H9 (cell line): ENCODE measurements at regions not wholly inside any gene's neighbourhood (a gene's known extent, or its start where the extent isn't known, plus 50 kb on each side); places are given as distances from the start of the nearest gene placed in this dataset.

ENCODE experiments used
- DNase-seq: peaks from one replicate; pipeline ENCODE4 v3.0.0-alpha.2; 2017
- H2AFZ ChIP-seq: one replicate; pipeline ENCODE4 v1.6.1; 2013; ENCODE audit warnings: mild to moderate bottlenecking, low read length, control low read depth, moderate library complexity
- H2AK5ac ChIP-seq: 2 replicates; pipeline ENCODE4 v1.6.1; 2013; ENCODE audit warnings: low read length, control low read depth, mixed read lengths; ENCODE audit not compliant: insufficient read length
- H2BK120ac ChIP-seq: one replicate; pipeline ENCODE4 v1.6.1; 2013; ENCODE audit warnings: low read depth, mild to moderate bottlenecking, low read length, control low read depth, inconsistent platforms; ENCODE audit not compliant: poor library complexity, severe bottlenecking
- H2BK12ac ChIP-seq: 2 replicates; pipeline ENCODE4 v1.6.1; 2013; ENCODE audit warnings: low read length, control low read depth, mixed read lengths, low read depth; ENCODE audit not compliant: insufficient read length
- H2BK15ac ChIP-seq: 2 replicates; pipeline ENCODE4 v1.6.1; 2013; ENCODE audit warnings: low read depth, low read length, control low read depth
- H2BK20ac ChIP-seq: one replicate; pipeline ENCODE4 v1.6.1; 2013; ENCODE audit warnings: low read depth, mild to moderate bottlenecking, low read length, control low read depth, inconsistent platforms; ENCODE audit not compliant: poor library complexity, severe bottlenecking
- H2BK5ac ChIP-seq: 2 replicates; pipeline ENCODE4 v1.6.1; 2013; ENCODE audit warnings: low read length, control low read depth, mixed read lengths; ENCODE audit not compliant: insufficient read length
- H3K14ac ChIP-seq: 2 replicates; pipeline ENCODE4 v1.6.1; 2013; ENCODE audit warnings: low read length, control low read depth; ENCODE audit not compliant: insufficient read depth
- H3K18ac ChIP-seq: 2 replicates; pipeline ENCODE4 v1.6.1; 2013; ENCODE audit warnings: low read depth, mild to moderate bottlenecking, mixed read lengths, low read length, control low read depth; ENCODE audit not compliant: insufficient read length
- H3K23ac ChIP-seq: 2 replicates; pipeline ENCODE4 v1.6.1; 2013; ENCODE audit warnings: low read length, control low read depth, mixed read lengths, low read depth; ENCODE audit not compliant: insufficient read length
- H3K23me2 ChIP-seq: 2 replicates; pipeline ENCODE4 v1.6.1; 2013; ENCODE audit warnings: low read depth, mild to moderate bottlenecking, mixed read lengths, low read length, control low read depth; ENCODE audit not compliant: insufficient read length, poor library complexity, severe bottlenecking
- H3K27ac ChIP-seq: 2 replicates; pipeline ENCODE4 v1.5.1; 2013; ENCODE audit warnings: low read length, control low read depth, mixed read lengths, low read depth; ENCODE audit not compliant: insufficient read length
- H3K27me3 ChIP-seq: 2 replicates; pipeline ENCODE4 v1.6.1; 2013; ENCODE audit warnings: low read length, control low read depth, inconsistent platforms; ENCODE audit not compliant: insufficient read depth
- H3K4ac ChIP-seq: 2 replicates; pipeline ENCODE4 v1.6.1; 2013; ENCODE audit warnings: low read depth, mild to moderate bottlenecking, control low read depth, inconsistent platforms, low read length, moderate library complexity
- H3K4me1 ChIP-seq: 2 replicates; pipeline ENCODE4 v1.6.1; 2013; ENCODE audit warnings: low read length, control low read depth, inconsistent platforms; ENCODE audit not compliant: insufficient read depth
- H3K4me2 ChIP-seq: 2 replicates; pipeline ENCODE4 v1.6.1; 2013; ENCODE audit warnings: low read length, control low read depth, mixed read lengths; ENCODE audit not compliant: insufficient read length, insufficient read depth
- H3K56ac ChIP-seq: 2 replicates; pipeline ENCODE4 v1.6.1; 2013; ENCODE audit warnings: low read depth, mild to moderate bottlenecking, mixed read lengths, low read length, control low read depth; ENCODE audit not compliant: insufficient read length
- H3K79me1 ChIP-seq: 2 replicates; pipeline ENCODE4 v1.6.1; 2013; ENCODE audit warnings: low read depth, mild to moderate bottlenecking, moderate library complexity, low read length, control low read depth, inconsistent platforms; ENCODE audit not compliant: insufficient read depth, poor library complexity, severe bottlenecking
- H3K79me2 ChIP-seq: 2 replicates; pipeline ENCODE4 v1.6.1; 2013; ENCODE audit warnings: low read length, control low read depth, inconsistent platforms; ENCODE audit not compliant: insufficient read depth
- H3K9ac ChIP-seq: 2 replicates; pipeline ENCODE4 v1.6.1; 2013; ENCODE audit warnings: low read length, control low read depth, mixed read lengths; ENCODE audit not compliant: insufficient read length; ENCODE audit errors: extremely low read depth
- H3K9me3 ChIP-seq: one replicate; pipeline ENCODE4 v1.6.1; 2013; ENCODE audit warnings: low read depth, low read length, inconsistent platforms; ENCODE audit not compliant: control insufficient read depth
- H3T11ph ChIP-seq: one replicate; pipeline ENCODE4 v1.6.1; 2013; ENCODE audit warnings: mild to moderate bottlenecking, low read length, control low read depth, inconsistent platforms
- H4K20me1 ChIP-seq: one replicate; pipeline ENCODE4 v1.6.1; 2013; ENCODE audit not compliant: control insufficient read depth, insufficient read length, insufficient read depth
- H4K5ac ChIP-seq: 2 replicates; pipeline ENCODE4 v1.6.1; 2013; ENCODE audit warnings: low read depth, mild to moderate bottlenecking, mixed read lengths, low read length, control low read depth; ENCODE audit not compliant: insufficient read length
- H4K8ac ChIP-seq: replicated peaks from 2 replicates; pipeline ENCODE4 v1.6.1; 2013; ENCODE audit warnings: low read length, control low read depth, mixed read lengths, low read depth; ENCODE audit not compliant: insufficient read length
- H4K91ac ChIP-seq: 2 replicates; pipeline ENCODE4 v1.6.1; 2013; ENCODE audit warnings: low read depth, mild to moderate bottlenecking, moderate library complexity, mixed read lengths, low read length, control low read depth; ENCODE audit not compliant: insufficient read length
- H3K27ac Mint-ChIP-seq, 3 experiments: 2 replicates in 2 of 3; 3 replicates in 1 of 3; pipeline ENCODE4 v1.8.0; 2020 to 2021; ENCODE audit warnings: mixed read lengths in 3 of 3, mild to moderate bottlenecking in 1 of 3, moderate library complexity in 1 of 3
- H3K27me3 Mint-ChIP-seq: 2 replicates; pipeline ENCODE4 v1.8.0; 2021; ENCODE audit warnings: low read depth, mild to moderate bottlenecking, moderate library complexity, mixed read lengths
- H3K36me3 Mint-ChIP-seq, 3 experiments: 2 replicates in 2 of 3; 3 replicates in 1 of 3; pipeline ENCODE4 v1.8.0; 2020 to 2021; ENCODE audit warnings: low read depth in 3 of 3, mixed read lengths in 3 of 3; ENCODE audit not compliant: insufficient read depth in 1 of 3
- H3K4me1 Mint-ChIP-seq, 2 experiments: 2 replicates each; pipeline ENCODE4 v1.8.0; 2020; ENCODE audit warnings: mixed read lengths in 2 of 2
- H3K4me3 Mint-ChIP-seq, 2 experiments: 2 replicates in 1 of 2; 3 replicates in 1 of 2; pipeline ENCODE4 v1.8.0; 2020 to 2021; ENCODE audit warnings: mild to moderate bottlenecking in 2 of 2, mixed read lengths in 2 of 2, moderate library complexity in 1 of 2
- H3K9me3 Mint-ChIP-seq, 2 experiments: 2 replicates in 1 of 2; 3 replicates in 1 of 2; pipeline ENCODE4 v1.8.0; 2020; ENCODE audit warnings: mild to moderate bottlenecking in 2 of 2, mixed read lengths in 2 of 2, moderate library complexity in 1 of 2
- CTCF ChIP-seq: fragments of 200-600 bp; sonication (generic); conservative IDR thresholded peaks from 3 replicates; pipeline ENCODE4 v1.8.0; 2021; ENCODE audit warnings: antibody characterized with exemption, mild to moderate bottlenecking
- WGBS: extraction: QIAGEN DNeasy Blood & Tissue Kit; methylation state at CpG from one replicate; pipeline ENCODE4 v1.1.7; 2013; ENCODE audit warnings: missing lambda C conversion rate, low lambda C conversion rate, mixed read lengths; ENCODE audit not compliant: insufficient read length; ENCODE audit errors: extremely low coverage; 5-methylcytosine and 5-hydroxymethylcytosine counted together

GRCh38 chr16:66229651-66230050 lies 136.8 kb upstream of the CDH5 start:
- Mint-ChIP-seq H3K4me1 (peaks cover 3% of the 10 kb centered on the region in 2 experiments; a peak in 3 of 4 replicates), H3K36me3 (no peaks in the 10 kb centered on the region), H3K27me3 (peaks cover 6% of the 10 kb centered on the region), H3K27ac (no peak overlapping the region), H3K9me3 (no peaks in the 10 kb centered on the region), H3K4me3 (no peak overlapping the region)
- no peak overlapping the region for H4K5ac ChIP-seq
- H3K9me3 ChIP-seq = no peaks in the 10 kb centered on the region
- H2BK15ac ChIP-seq = no peak overlapping the region
- H3K27ac ChIP-seq = no peak overlapping the region
- no peaks in the 10 kb centered on the region for H3K23me2 ChIP-seq
- H3K23ac ChIP-seq = no peak overlapping the region
- H3K4me1 ChIP-seq = no peaks in the 10 kb centered on the region
- no peak overlapping the region for H2BK120ac ChIP-seq
- H4K20me1 ChIP-seq = no peaks in the 10 kb centered on the region
- no peak overlapping the region for H2AFZ ChIP-seq
- no peak overlapping the region for H3K4ac ChIP-seq
- no peak overlapping the region for H3K14ac ChIP-seq
- H3K9ac ChIP-seq = no peak overlapping the region
- no peak overlapping the region for H2BK5ac ChIP-seq
- H2AK5ac ChIP-seq = no peak overlapping the region
- no peak overlapping the region for H3K18ac ChIP-seq
- H3K56ac ChIP-seq = no peak overlapping the region
- WGBS = no CpG with 5 or more reads among the region's 4 CpGs
- H3K4me2 ChIP-seq = no peak overlapping the region
- no peak overlapping the region for H2BK12ac ChIP-seq
- TF ChIP-seq CTCF = no peak
- no peaks in the 10 kb centered on the region for H3K79me1 ChIP-seq
- no peak overlapping the region for H3T11ph ChIP-seq
- no peaks in the 10 kb centered on the region for H3K79me2 ChIP-seq
- no peak overlapping the region for H4K8ac ChIP-seq
- no peaks in the 10 kb centered on the region for H3K27me3 ChIP-seq
- H4K91ac ChIP-seq = no peak overlapping the region
- no peak for DNase-seq
- no peak overlapping the region for H2BK20ac ChIP-seq
